HL-60 (cell line): ENCODE measurements at regions not wholly inside any gene's neighbourhood (a gene's known extent, or its start where the extent isn't known, plus 50 kb on each side); places are given as distances from the start of the nearest gene placed in this dataset.

ENCODE experiments used
- DNase-seq, 2 experiments: peaks; one replicate each; pipeline ENCODE4 v3.0.0-alpha.2; 2010 to 2020; ENCODE audit warnings: low read depth in 1 of 2, low spot score in 1 of 2
- H3K27ac ChIP-seq: fragments of 250-450 bp; sonication (Bioruptor Pico); replicated peaks from 2 replicates; pipeline ENCODE4 v1.5.1; 2020; ENCODE audit warnings: mild to moderate bottlenecking, moderate library complexity
- H3K27me3 ChIP-seq: fragments of 250-450 bp; sonication (Bioruptor Pico); 2 replicates; pipeline ENCODE4 v1.5.1; 2021; ENCODE audit warnings: mild to moderate bottlenecking, moderate library complexity; ENCODE audit not compliant: insufficient read depth, poor library complexity, severe bottlenecking
- H3K4me3 ChIP-seq: replicated peaks from 2 replicates; pipeline ENCODE4 v1.5.1; 2011; ENCODE audit warnings: mild to moderate bottlenecking, control low read depth, low read length; ENCODE audit not compliant: insufficient read depth
- CTCF ChIP-seq: IDR thresholded peaks from one replicate; pipeline ENCODE4 v1.5.1; 2011; ENCODE audit warnings: low read length, control low read depth, inconsistent platforms; ENCODE audit not compliant: insufficient read depth
- GABPA ChIP-seq: IDR thresholded peaks from 2 replicates; pipeline ENCODE4 v1.6.1; 2012; ENCODE audit warnings: low read depth
- POLR2AphosphoS5 ChIP-seq: IDR thresholded peaks from 2 replicates; pipeline ENCODE4 v1.6.1; 2012; ENCODE audit warnings: low read depth
- REST ChIP-seq: IDR thresholded peaks from 2 replicates; pipeline ENCODE4 v1.6.1; 2012; ENCODE audit warnings: low read depth; ENCODE audit not compliant: insufficient replicate concordance
- SPI1 ChIP-seq: IDR thresholded peaks from 2 replicates; pipeline ENCODE4 v1.6.1; 2012; ENCODE audit warnings: low read depth, mild to moderate bottlenecking, borderline replicate concordance

- no peak overlapping the region for H3K4me3 ChIP-seq
- TF ChIP-seq CTCF (no peak), SPI1 (no peak), GABPA (no peak), REST (no peak), POLR2AphosphoS5 (no peak)
- H3K27me3 ChIP-seq = no peaks in the 10 kb centered on the region
- no peak overlapping the region for H3K27ac ChIP-seq
- DNase-seq = no peak
Measured at GRCh38 chr5:100306000-100306399, 229.2 kb upstream of the FAM174A start.

- Histone ChIP-seq H3K27me3 (no peaks in the 10 kb centered on the region), H3K27ac (no peak overlapping the region)
- no peak for TF ChIP-seq POLR2AphosphoS5
- TF ChIP-seq GABPA = no peak
- TF ChIP-seq REST = no peak
- TF ChIP-seq SPI1 = no peak
- no peak for TF ChIP-seq CTCF
Measured at GRCh38 chr5:100303216-100303615, 232.0 kb upstream of the FAM174A start.

GRCh38 chr5:100299261-100299660, 235.9 kb upstream of the FAM174A start:
- no peak for DNase-seq
- H3K4me3 ChIP-seq = no peak overlapping the region
- TF ChIP-seq REST (no peak), GABPA (no peak), POLR2AphosphoS5 (no peak)
- no peak overlapping the region for H3K27ac ChIP-seq
- H3K27me3 ChIP-seq = no peaks in the 10 kb centered on the region

More at GRCh38 chr5:100303216-100303615, 232.0 kb upstream of the FAM174A start:
- DNase-seq = no peak
- no peak overlapping the region for H3K4me3 ChIP-seq
